Uterus (tissue), 3 donors: ENCODE measurements at regions not wholly inside any gene's neighbourhood (a gene's known extent, or its start where the extent isn't known, plus 50 kb on each side); places are given as distances from the start of the nearest gene placed in this dataset.
"Not testable (repeated sequence)": the region's sequence is repeated elsewhere in the genome, so short reads cannot be mapped to it uniquely, and the experiment has no call there.

Source experiments
- DNase-seq, 2 donors: peaks; one replicate each; pipeline ENCODE4 v3.0.0-alpha.2; 2019 to 2020
- H3K27ac ChIP-seq, 2 donors: fragments of 200-600 bp; sonication (generic); 1 replicate in 1 of 2; 2 replicates in 1 of 2; pipeline ENCODE4 v1.5.1; 2016 to 2018
- H3K27me3 ChIP-seq, 2 donors: fragments of 200-600 bp; sonication (generic); one replicate each; pipeline ENCODE4 v1.5.1; 2018 to 2019; ENCODE audit warnings: control low read depth in 1 of 2
- H3K36me3 ChIP-seq, 2 donors: fragments of 200-600 bp; sonication (generic); one replicate each; pipeline ENCODE4 v1.5.1; 2019; ENCODE audit warnings: control low read depth in 1 of 2
- H3K4me1 ChIP-seq, 2 donors: fragments of 200-600 bp; sonication (generic); one replicate each; pipeline ENCODE4 v1.5.1; 2018 to 2019; ENCODE audit warnings: control low read depth in 1 of 2
- H3K4me3 ChIP-seq, 2 donors: fragments of 200-600 bp; sonication (generic); 1 replicate in 1 of 2; 2 replicates in 1 of 2; pipeline ENCODE4 v1.5.1; 2018 to 2019; ENCODE audit warnings: mild to moderate bottlenecking in 1 of 2
- H3K9me3 ChIP-seq, 2 donors: fragments of 200-600 bp; sonication (generic); one replicate each; pipeline ENCODE4 v1.5.1; 2019; ENCODE audit warnings: control low read depth in 1 of 2
- POLR2A ChIP-seq, 2 donors: fragments of 450-650 bp; IDR thresholded peaks; one replicate each; pipeline ENCODE4 v1.6.1; 2016; ENCODE audit warnings: antibody characterized with exemption in 2 of 2, mild to moderate bottlenecking in 1 of 2, moderate library complexity in 1 of 2
- intact Hi-C: fragments of 100-400 bp; cut with DNase I; formaldehyde crosslinking; loops from one replicate; pipeline ENCODE4 v1.15.1; 2023; ENCODE audit warnings: low total_unique reads
- TF ChIP-seq, protein P1 (sequence below), 4 experiments: fragments of 200-600 bp in 2 of 4; fragments of 450-650 bp in 2 of 4; sonication (generic) in 2 of 4; IDR thresholded peaks; one replicate each; pipeline ENCODE4 v1.5.1; 2016 to 2019; ENCODE audit warnings: antibody characterized with exemption in 4 of 4, mild to moderate bottlenecking in 2 of 4, moderate library complexity in 1 of 4
- donor health status: DM: yes; HTN: yes; CAD: no.

- H3K9me3 ChIP-seq = no peaks in the 10 kb centered on the region
- intact Hi-C loops = no loop called here
- TF ChIP-seq POLR2A (IDR thresholded peaks at IDR 0.05) = no peak
- no peak for DNase-seq
- H3K36me3 ChIP-seq = no peaks in the 10 kb centered on the region
- H3K4me3 ChIP-seq = no peak overlapping the region
- H3K27me3 ChIP-seq = no peaks in the 10 kb centered on the region
- H3K4me1 ChIP-seq = no peaks in the 10 kb centered on the region
- no peak overlapping the region for H3K27ac ChIP-seq
Observed at GRCh38 chr10:84706875-84707274, 378.5 kb downstream of the CCSER2 start.

- no peak for DNase-seq
- Histone ChIP-seq H3K9me3 (no peaks in the 10 kb centered on the region), H3K4me1 (no peaks in the 10 kb centered on the region), H3K36me3 (no peaks in the 10 kb centered on the region), H3K27me3 (no peaks in the 10 kb centered on the region), H3K4me3 (no peak overlapping the region), H3K27ac (no peak overlapping the region)
- intact Hi-C loops = no loop called here
- TF ChIP-seq POLR2A (IDR thresholded peaks at IDR 0.05) = no peak
- TF ChIP-seq, protein P1, sequence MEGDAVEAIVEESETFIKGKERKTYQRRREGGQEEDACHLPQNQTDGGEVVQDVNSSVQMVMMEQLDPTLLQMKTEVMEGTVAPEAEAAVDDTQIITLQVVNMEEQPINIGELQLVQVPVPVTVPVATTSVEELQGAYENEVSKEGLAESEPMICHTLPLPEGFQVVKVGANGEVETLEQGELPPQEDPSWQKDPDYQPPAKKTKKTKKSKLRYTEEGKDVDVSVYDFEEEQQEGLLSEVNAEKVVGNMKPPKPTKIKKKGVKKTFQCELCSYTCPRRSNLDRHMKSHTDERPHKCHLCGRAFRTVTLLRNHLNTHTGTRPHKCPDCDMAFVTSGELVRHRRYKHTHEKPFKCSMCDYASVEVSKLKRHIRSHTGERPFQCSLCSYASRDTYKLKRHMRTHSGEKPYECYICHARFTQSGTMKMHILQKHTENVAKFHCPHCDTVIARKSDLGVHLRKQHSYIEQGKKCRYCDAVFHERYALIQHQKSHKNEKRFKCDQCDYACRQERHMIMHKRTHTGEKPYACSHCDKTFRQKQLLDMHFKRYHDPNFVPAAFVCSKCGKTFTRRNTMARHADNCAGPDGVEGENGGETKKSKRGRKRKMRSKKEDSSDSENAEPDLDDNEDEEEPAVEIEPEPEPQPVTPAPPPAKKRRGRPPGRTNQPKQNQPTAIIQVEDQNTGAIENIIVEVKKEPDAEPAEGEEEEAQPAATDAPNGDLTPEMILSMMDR (IDR thresholded peaks at IDR 0.05) = no peak
Observed at GRCh38 chr10:84715911-84716310, 387.5 kb downstream of the CCSER2 start.

GRCh38 chr10:84718877-84719616 is 390.7 kb downstream of the CCSER2 start:
- H3K27me3 ChIP-seq = no peaks in the 10 kb centered on the region
- DNase-seq = no peak
- H3K4me1 ChIP-seq = no peaks in the 10 kb centered on the region
- H3K4me3 ChIP-seq = no peak overlapping the region
- H3K9me3 ChIP-seq = no peaks in the 10 kb centered on the region
- H3K36me3 ChIP-seq = no peaks in the 10 kb centered on the region
- intact Hi-C loops = no loop called here
- no peak overlapping the region for H3K27ac ChIP-seq
- TF ChIP-seq, protein P1 (IDR thresholded peaks at IDR 0.05) = no peak
- no peak for TF ChIP-seq POLR2A (IDR thresholded peaks at IDR 0.05)

DNA sequence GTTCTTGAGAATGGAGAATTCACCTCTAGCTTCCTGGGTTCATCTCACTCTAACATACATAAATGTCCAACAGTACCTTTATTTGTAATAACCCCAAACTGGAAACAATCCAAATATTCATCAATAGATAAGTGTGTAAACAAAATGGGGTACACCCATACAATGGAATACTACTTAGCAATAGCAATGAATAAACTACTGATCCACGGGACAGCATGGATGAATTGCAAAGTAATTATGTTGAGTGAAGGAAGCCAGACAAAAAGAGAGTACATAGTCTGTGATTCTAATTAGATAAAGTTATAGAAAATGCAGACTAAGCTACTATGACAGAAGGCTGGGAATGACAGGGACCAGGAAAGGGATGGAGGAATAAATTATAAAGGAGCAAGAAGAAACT is 391.3 kb downstream of the CCSER2 start:
- no peaks in the 10 kb centered on the region for H3K27me3 ChIP-seq
- no peaks in the 10 kb centered on the region for H3K4me1 ChIP-seq
- intact Hi-C loops = no loop called here
- no peaks in the 10 kb centered on the region for H3K9me3 ChIP-seq
- H3K27ac ChIP-seq = no peak overlapping the region
- DNase-seq = no peak
- no peak overlapping the region for H3K4me3 ChIP-seq
- H3K36me3 ChIP-seq = no peaks in the 10 kb centered on the region
- no peak for TF ChIP-seq POLR2A (IDR thresholded peaks at IDR 0.05)
- TF ChIP-seq, protein P1 (IDR thresholded peaks at IDR 0.05) = no peak

- TF ChIP-seq, protein P1 (IDR thresholded peaks at IDR 0.05) = no peak
- no peak for TF ChIP-seq POLR2A (IDR thresholded peaks at IDR 0.05)
- intact Hi-C loops = no loop called here
- Histone ChIP-seq H3K27ac (no peak overlapping the region), H3K36me3 (no peaks in the 10 kb centered on the region), H3K4me3 (no peak overlapping the region), H3K4me1 (no peaks in the 10 kb centered on the region), H3K9me3 (no peaks in the 10 kb centered on the region), H3K27me3 (no peaks in the 10 kb centered on the region)
- no peak for DNase-seq
Observed at GRCh38 chr10:84727398-84727797, 399.0 kb downstream of the CCSER2 start.

- H3K27ac ChIP-seq, DNase-seq, H3K4me1 ChIP-seq, H3K27me3 ChIP-seq, H3K36me3 ChIP-seq, intact Hi-C loops, H3K9me3 ChIP-seq, H3K4me3 ChIP-seq: not testable (repeated sequence)
Observed at GRCh38 chr10:84739126-84739525, 410.7 kb downstream of the CCSER2 start.
